Activated CD4-positive, alpha-beta T cell treated with anti-CD3 and anti-CD28 coated beads, Interleukin-2, amount 50 U/mL, for 16 hours (primary cell): ENCODE measurements at regions not wholly inside any gene's neighbourhood (a gene's known extent, or its start where the extent isn't known, plus 50 kb on each side); places are given as distances from the start of the nearest gene placed in this dataset.
A peak's percentile ranks its signal among the peaks of the same experiment; 100 is the strongest.

ENCODE experiments used
- DNase-seq: peaks from one replicate; pipeline ENCODE4 v3.0.0-alpha.2; 2020

GRCh38 chr6:102474041-102474807, 1080.7 kb downstream of the GRIK2 start:
- no peak for DNase-seq

GRCh38 chr6:102458990-102459389, 1065.5 kb downstream of the GRIK2 start:
- DNase-seq = no peak

- no peak for DNase-seq
These were observed 1044.7 kb downstream of the GRIK2 start for GRCh38 chr6:102438171-102438570.

- DNase-seq = peak; percentile 3
These were observed 1024.0 kb downstream of the GRIK2 start for GRCh38 chr6:102417368-102417998.

GRCh38 chr6:102415891-102416290, 1022.4 kb downstream of the GRIK2 start:
- DNase-seq = no peak

- DNase-seq = no peak
These were observed 1018.3 kb downstream of the GRIK2 start for GRCh38 chr6:102411796-102412195.

- no peak for DNase-seq
These were observed 1014.6 kb downstream of the GRIK2 start for GRCh38 chr6:102407886-102408741.

- no peak for DNase-seq
These were observed 1012.4 kb downstream of the GRIK2 start for GRCh38 chr6:102405860-102406259.

GRCh38 chr6:102402635-102403329, 1009.3 kb downstream of the GRIK2 start:
- DNase-seq = no peak

GRCh38 chr6:102398788-102399390, 1005.4 kb downstream of the GRIK2 start:
- DNase-seq = no peak

- DNase-seq = no peak
These were observed 997.0 kb downstream of the GRIK2 start for GRCh38 chr6:102390541-102390940.

GRCh38 chr6:102389994-102390393, 996.5 kb downstream of the GRIK2 start:
- DNase-seq = no peak

GRCh38 chr6:102387326-102388033, 994.0 kb downstream of the GRIK2 start:
- DNase-seq = no peak

GRCh38 chr6:102381203-102381602, 987.7 kb downstream of the GRIK2 start:
- DNase-seq = no peak

GRCh38 chr6:102356170-102356569, 962.7 kb downstream of the GRIK2 start:
- DNase-seq = no peak

GRCh38 chr6:102355578-102355977, 962.1 kb downstream of the GRIK2 start:
- DNase-seq = no peak

GRCh38 chr6:102352552-102352951, 959.0 kb downstream of the GRIK2 start:
- no peak for DNase-seq

GRCh38 chr6:102344769-102345168, 951.3 kb downstream of the GRIK2 start:
- DNase-seq = no peak

- DNase-seq = no peak
These were observed 946.8 kb downstream of the GRIK2 start for GRCh38 chr6:102340311-102340710.

- no peak for DNase-seq
These were observed 940.2 kb downstream of the GRIK2 start for GRCh38 chr6:102333736-102334135.

- no peak for DNase-seq
These were observed 934.3 kb downstream of the GRIK2 start for GRCh38 chr6:102327697-102328225.

GRCh38 chr6:102313699-102314098, 920.2 kb downstream of the GRIK2 start:
- DNase-seq = no peak
